ENCODE measurements at regions not wholly inside any gene's neighbourhood (a gene's known extent, or its start where the extent isn't known, plus 50 kb on each side); places are given as distances from the start of the nearest gene placed in this dataset.

DNA sequence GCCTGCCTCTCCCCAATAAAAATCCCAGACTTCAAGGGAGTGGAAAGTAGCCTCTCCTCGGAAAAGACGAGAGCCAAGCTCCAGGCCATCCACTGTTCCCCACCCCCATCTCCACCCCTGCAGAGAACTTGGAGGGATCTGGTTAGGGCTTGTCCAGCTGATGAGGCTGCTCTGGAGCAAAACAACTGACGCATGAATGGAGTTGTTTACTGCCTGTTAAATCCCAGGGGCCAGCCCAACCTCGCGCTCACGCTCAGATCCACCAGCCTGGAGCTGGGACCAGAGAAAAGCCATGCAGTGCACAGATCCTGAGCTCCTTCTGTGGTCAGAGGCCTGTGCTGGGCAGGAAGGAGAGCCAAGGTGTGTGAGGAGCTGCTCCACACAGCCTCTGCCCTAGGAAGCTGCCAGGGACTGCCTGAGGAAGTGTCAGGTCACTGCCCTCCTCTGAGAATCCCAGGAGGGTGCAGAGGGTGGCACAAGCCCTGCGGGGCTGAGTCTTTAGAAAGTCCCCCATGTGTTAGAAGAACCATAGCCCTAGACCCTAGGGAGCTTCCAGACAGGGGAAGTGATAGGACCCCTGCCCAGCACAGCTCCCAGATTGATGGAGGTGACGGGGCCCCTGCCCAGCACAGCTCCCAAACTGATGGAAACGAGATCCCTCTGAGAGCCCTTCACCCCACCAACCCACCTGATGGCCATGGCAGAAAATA, 109.0 kb upstream of the IPO9 start:
- peak overlapping the region; percentile 86 to 95 (median 91) for H3K27ac Mint-ChIP-seq
- TF ChIP-seq, protein P1, sequence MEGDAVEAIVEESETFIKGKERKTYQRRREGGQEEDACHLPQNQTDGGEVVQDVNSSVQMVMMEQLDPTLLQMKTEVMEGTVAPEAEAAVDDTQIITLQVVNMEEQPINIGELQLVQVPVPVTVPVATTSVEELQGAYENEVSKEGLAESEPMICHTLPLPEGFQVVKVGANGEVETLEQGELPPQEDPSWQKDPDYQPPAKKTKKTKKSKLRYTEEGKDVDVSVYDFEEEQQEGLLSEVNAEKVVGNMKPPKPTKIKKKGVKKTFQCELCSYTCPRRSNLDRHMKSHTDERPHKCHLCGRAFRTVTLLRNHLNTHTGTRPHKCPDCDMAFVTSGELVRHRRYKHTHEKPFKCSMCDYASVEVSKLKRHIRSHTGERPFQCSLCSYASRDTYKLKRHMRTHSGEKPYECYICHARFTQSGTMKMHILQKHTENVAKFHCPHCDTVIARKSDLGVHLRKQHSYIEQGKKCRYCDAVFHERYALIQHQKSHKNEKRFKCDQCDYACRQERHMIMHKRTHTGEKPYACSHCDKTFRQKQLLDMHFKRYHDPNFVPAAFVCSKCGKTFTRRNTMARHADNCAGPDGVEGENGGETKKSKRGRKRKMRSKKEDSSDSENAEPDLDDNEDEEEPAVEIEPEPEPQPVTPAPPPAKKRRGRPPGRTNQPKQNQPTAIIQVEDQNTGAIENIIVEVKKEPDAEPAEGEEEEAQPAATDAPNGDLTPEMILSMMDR (IDR thresholded peaks at IDR 0.05; ENCODE audit: unreplicated experiment in 3 of 3): no peak
- peaks cover 23% of the 10 kb centered on the region for H3K36me3 Mint-ChIP-seq (ENCODE audit: low read depth)
- H3K4me3 Mint-ChIP-seq: peak overlapping the region; percentile 59 to 75 (median 60)
- H3K27me3 Mint-ChIP-seq (ENCODE audit: low read depth): no peaks in the 10 kb centered on the region
- peaks cover 68% of the 10 kb centered on the region for H3K4me1 Mint-ChIP-seq
- no peaks in the 10 kb centered on the region for H3K9me3 Mint-ChIP-seq

DNA sequence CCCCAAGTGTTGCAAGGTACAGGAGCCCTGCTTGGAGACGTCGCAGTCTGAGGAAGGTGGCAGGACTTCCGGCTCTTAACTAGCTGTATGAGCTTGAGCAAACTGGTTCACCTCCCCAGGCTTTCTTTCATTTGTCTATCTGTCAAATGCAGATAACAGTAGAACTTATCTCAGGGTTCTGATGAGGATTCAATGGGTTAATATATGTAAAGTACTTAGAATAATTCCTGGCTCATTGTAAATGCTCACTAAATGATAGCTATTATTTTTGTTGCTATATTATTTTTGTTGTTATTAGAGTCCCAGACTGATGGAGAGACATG, 108.5 kb upstream of the IPO9 start:
- peak overlapping the region in 1 of 3 experiments; percentile 20 for H3K4me3 Mint-ChIP-seq
- H3K27ac Mint-ChIP-seq: peak overlapping the region; percentile 86 to 95 (median 91)
- H3K9me3 Mint-ChIP-seq: no peaks in the 10 kb centered on the region
- peaks cover 23% of the 10 kb centered on the region for H3K36me3 Mint-ChIP-seq (ENCODE audit: low read depth)
- peaks cover 72% of the 10 kb centered on the region for H3K4me1 Mint-ChIP-seq
- H3K27me3 Mint-ChIP-seq (ENCODE audit: low read depth): no peaks in the 10 kb centered on the region
- TF ChIP-seq, protein P1 (IDR thresholded peaks at IDR 0.05; ENCODE audit: unreplicated experiment in 3 of 3): no peak

DNA sequence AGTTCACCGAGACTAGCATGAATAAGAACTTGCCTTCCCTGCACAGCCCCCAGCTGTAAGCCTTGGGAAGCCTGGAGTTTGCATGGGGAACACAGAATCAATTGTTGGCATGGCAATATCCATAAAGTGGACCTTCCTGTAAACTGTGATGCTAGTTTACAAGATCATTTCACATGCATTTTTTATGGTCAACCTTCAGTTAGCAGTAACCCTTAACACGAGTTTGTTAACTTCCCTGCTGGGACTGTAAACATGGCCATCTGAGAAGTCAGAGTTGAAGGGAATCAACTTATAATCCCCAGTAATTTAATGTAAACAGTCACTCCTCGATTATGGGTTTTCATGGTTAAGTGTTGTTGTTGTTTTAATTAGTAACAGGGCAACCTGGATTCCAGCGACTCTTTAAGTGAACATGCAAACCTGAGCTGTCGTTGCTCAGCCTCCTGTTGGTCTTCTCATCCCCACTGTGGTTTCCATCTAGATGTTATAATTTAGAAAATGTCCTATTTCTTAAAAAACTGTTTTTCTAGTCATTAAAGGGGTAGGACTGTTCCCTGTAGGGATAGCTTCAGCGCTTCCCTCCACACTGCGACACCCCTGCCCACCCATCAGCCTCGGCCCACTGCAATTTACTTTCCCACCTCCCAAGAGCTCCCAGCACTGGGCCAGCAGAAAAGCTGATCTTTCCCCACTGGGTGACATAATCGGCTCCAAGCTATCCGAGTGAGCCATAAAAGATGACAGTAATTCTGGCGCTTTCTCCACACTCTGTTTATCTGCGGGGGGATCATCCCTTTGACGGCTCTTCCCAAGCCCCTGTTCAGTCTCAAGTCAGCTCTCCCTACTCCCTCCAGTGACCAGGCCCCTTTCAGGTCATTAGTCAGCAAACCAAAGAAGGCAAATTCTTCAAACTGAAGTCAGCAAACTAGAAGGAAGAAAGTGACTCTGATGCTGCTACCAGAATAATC, 107.6 kb upstream of the IPO9 start:
- Mint-ChIP-seq H3K27ac (peak overlapping the region; percentile 86 to 95 (median 91)), H3K27me3 (ENCODE audit: low read depth) (no peaks in the 10 kb centered on the region), H3K36me3 (ENCODE audit: low read depth) (peaks cover 23% of the 10 kb centered on the region), H3K4me3 (peak overlapping the region; percentile 9 to 37 (median 14)), H3K9me3 (no peaks in the 10 kb centered on the region), H3K4me1 (peaks cover 63% of the 10 kb centered on the region)
- TF ChIP-seq, protein P1 (IDR thresholded peaks at IDR 0.05; ENCODE audit: unreplicated experiment in 3 of 3): no peak

DNA sequence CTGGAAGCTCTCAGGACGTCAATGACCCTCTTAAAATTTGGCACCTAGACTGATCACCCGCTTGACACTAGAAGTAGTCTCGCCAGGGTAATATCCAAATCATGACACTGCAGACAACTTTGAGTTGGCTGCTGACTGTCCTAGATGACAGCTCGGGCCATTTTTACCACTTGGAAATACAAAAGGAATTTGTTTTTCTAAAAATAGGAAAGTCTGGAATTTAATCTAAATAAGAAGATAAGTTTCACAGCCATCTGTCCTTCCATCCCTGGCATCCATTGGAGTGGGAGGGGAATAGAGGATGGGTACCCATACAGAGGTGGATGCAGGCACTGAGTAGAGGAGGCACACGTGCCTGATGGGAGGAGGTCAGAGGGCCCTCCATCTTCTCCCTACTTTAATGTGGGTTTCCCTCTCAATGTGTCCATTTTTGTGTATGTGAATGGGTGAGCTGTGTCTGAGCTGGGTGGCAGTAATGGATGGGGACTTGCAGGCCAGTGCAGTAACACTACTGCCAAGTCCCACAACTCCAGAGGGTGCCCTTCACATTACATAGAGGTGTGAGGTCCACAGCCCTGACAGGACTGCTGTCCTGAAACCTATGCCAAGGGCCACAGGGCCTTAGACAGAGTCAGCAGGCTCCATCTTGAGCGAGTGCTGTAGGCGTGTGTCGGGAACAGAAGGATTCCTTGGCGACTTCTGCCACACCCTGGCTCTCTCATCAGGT, 104.8 kb upstream of the IPO9 start:
- Mint-ChIP-seq H3K4me1 (peaks cover 56% of the 10 kb centered on the region), H3K27ac (peak overlapping the region; percentile 92 to 94 (median 92)), H3K9me3 (no peaks in the 10 kb centered on the region), H3K27me3 (ENCODE audit: low read depth) (no peaks in the 10 kb centered on the region), H3K4me3 (peak overlapping the region; percentile 20 to 62 (median 41)), H3K36me3 (ENCODE audit: low read depth) (peaks cover 7% of the 10 kb centered on the region)
- TF ChIP-seq, protein P1 (IDR thresholded peaks at IDR 0.05; ENCODE audit: unreplicated experiment in 3 of 3): no peak

DNA sequence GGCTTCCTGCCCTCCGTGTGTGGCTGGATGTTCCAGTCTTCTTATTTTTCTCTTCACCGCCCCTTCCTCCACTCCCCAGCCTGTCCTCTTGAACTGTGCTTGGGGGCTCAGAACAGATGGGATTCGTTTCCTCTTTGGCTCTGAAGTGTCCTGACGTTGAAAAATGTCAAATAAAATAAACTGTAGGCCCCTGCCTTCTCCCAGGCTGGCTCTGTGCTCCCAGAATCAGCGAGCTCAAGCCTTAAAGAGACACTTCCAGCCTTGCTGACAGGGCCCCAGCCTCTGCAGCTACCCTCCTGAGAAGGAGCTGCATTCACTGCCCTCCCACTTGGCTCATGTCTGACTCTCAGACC, 104.2 kb upstream of the IPO9 start:
- no peaks in the 10 kb centered on the region for H3K27me3 Mint-ChIP-seq (ENCODE audit: low read depth)
- peaks cover 1% of the 10 kb centered on the region for H3K36me3 Mint-ChIP-seq (ENCODE audit: low read depth)
- H3K4me3 Mint-ChIP-seq: peak overlapping the region; percentile 20 to 62 (median 41)
- TF ChIP-seq, protein P1 (IDR thresholded peaks at IDR 0.05; ENCODE audit: unreplicated experiment in 3 of 3): no peak
- peak overlapping the region; percentile 92 to 94 (median 92) for H3K27ac Mint-ChIP-seq
- no peaks in the 10 kb centered on the region for H3K9me3 Mint-ChIP-seq
- peaks cover 50% of the 10 kb centered on the region for H3K4me1 Mint-ChIP-seq
